NCI-H2107 (cell line): ENCODE measurements at regions not wholly inside any gene's neighbourhood (a gene's known extent, or its start where the extent isn't known, plus 50 kb on each side); places are given as distances from the start of the nearest gene placed in this dataset.

Experiments used
- DNase-seq: peaks from one replicate; lab custom pipeline; 2025; lab: John Stamatoyannopoulos, UW

DNA sequence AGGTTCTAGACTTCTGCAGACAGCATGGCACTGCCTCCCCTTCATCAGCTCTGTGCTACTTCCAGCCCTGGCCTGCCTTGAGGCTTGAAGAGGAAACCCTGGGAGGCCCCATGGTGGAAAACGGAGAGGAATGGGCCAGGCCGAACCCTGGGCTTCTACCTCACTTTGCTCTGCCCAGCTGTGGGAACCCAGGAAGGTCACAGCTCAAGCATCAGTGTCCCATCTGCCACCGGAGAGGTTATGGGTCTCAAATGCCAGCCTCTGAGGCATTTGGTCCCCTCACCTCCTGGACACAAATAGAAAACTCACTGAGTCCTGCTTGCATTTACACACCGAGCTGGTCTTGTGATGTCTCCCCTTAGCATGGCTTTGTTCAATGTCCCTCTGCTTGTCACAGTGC lies 80.1 kb upstream of the ALDH1B1 start:
- no peak for DNase-seq

DNA sequence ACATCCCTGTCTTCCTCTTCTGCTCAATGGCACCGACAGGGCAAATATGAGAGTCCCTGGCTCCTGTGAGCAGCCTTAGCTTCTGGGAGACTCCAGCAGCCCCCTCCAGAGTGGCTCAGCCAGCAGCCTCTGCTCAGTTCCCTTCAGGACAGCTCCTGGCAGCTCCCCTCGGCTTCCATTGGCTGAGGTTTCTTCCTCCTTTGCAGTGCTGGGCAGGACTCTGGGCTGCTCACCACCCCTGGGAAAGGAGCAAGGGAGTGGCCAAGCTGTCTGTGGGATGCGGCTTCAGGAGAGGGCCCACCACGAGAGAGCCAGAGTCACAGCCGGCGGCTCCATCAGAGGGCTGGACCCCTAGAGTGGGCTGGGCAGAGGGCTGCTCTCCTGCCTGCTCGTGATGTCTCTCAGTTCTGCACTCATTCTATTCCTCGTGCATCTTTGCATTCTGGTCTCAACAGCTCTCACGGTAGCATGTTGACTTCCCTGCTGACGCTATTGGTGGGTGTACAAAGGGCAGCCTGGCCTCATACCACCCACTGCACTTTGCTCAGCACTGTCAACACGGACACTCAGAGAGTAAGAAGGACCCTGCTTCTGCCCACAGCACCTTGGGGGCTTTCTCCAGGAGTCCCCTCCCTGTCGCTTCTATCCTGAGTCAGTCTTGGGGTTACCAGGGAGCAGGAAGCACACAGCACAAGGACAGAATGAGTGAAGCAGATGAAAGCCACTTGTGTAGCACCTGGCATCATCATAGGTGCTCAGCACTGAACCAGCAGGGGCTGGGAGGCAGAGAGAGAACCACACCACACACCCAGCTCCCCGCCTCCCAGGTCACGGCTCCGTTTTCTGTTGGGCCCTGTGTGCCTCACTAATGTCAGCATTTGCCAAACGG lies 80.9 kb upstream of the ALDH1B1 start:
- DNase-seq = no peak

DNA sequence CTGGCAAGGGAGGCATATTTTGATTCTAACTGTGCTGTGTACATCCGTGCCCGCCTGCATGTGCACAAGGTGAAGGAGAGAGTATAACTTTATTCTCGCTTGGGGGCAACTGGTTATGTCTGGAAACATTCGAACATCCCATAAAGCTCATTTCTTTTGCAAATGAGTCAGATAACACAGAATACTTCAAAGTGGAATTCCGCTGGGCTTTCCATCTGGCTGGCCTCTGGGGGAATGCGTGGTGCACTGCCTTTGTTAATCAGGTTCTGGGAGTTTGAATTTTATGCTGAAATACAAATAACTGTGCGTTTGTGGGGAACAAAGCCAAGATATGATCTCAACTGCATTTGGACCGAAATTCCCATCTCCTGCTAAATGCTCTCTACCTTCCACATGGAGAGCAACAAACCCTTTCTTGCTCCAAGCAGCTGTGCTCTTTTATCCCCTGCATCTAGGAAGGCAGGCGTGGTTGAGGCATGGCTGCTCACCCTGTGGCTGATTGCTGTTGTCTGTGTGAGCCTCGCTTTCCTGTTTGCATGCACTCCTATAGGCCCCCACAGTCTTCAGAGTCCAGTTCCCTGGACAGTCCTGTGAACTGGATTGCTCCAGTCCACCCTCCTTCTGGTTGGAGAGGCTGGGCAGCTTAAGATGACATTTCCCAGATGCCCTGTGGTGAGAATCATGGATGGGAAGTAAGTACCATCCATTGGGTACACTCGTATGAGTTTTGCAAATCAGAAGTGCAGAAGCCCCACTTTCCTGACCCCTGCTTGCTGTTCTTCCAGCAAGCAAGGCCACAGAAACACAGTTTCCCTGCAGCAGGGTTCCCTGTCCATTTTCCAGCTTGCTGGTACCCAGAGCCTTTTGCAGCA lies 82.9 kb upstream of the ALDH1B1 start:
- no peak for DNase-seq

DNA sequence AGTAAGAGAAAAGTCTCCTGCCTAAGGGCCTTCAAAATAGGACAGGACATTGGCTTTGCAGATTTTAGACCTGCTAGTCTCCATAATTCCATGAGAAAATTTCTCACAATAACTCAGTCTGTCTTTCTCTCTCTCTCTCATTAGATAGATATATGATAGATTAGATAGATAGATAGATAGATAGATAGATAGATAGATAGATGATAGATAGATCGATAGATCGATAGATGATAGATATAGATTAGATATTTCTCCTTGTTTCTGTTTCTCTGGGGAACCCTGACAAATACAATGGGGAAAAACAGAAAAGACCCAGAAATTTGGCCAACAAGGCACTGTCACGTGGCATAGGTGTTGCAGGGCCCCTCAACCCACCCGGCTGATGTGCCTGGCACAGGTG lies 84.4 kb upstream of the ALDH1B1 start:
- no peak for DNase-seq

DNA sequence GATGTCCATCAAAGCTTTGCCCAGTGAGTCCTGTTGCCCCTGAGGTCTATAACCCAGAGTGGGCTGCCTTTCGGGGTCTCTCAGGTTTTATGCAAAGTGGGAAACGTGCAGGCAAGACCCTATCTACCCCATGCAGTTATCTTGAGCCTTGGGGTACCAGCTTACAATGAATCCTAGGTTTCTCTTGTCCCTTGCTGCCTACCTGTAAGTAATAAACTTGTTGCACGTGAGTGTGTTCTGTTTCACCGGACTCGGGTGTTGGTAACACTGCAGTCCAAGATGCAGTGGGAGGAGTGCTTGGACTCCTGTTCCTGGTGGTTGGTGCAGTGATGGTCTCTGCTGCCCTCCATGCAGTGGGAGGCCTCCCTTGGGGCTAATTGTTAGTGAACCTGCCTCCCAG lies 85.6 kb upstream of the ALDH1B1 start:
- no peak for DNase-seq

DNA sequence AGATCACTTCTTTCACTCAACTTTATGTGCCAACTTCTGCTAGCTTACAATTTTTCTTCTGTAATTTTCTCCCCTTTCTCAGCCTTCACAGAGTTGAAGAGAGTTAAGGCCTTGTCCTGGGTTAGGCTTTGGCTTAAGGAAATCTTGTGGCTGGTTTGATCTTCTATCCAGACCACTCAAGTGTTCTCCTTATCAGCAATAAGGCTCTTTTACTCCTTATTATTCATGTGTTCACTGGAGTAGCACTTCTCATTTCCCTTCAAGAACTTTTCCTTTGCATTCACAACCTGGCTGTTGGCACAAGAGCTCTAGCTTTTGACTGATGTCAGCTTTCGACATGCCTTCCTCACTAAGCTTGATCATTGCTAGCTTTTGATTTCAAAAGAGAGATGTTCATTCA lies 86.9 kb upstream of the ALDH1B1 start:
- no peak for DNase-seq

DNA sequence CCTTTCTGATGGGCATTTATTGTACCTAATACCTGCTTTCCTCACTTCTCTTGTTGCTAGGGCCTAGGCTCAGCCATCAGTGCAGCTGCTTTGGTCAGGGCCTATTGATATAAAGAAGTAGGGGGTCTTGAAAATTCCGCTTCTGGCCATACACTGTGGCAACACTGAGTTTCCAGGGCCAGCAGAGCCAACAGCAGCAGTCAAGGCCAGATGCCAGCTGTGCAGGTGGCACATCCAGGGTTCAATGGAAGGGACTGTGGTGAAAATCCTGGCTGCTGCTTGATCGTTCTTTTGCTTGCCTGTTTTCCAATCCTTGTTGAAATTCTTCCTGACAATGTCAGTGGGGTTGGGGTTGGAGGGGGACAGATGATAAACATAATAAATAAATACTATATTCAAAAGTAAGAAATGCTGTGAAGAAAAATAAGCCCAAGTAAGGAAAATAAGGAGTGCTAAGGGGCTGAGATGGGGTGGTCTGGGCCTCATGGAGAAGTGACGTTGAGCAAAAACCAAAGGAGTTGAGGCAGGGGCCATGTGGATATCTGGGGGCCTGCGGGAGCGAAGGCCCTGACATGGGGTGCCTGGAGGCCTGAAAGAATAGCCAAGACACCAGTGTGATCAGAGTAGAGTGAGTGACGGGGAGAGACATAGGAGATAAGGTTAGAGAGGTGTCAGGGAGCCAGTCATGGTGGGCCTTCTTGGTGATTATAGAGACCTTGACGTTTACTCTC lies 91.0 kb upstream of the ALDH1B1 start:
- no peak for DNase-seq

DNA sequence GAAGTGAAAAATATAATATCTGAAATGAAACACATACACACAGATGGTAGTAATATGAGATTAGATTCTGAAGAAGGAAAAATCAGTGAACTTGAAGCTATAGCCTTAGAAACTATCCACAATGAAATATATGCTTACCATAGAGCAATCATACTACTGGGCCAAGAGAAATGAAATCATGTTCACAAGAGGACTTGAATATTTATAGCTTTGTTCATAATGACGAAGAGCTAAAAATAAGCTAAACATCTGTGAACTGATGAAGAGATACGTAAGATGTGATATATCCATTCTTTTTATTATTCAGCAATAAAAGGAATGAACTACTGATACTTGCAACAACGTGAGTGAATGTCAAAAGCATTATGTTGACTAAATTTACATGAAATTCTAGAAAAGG lies 92.6 kb upstream of the ALDH1B1 start:
- no peak for DNase-seq

DNA sequence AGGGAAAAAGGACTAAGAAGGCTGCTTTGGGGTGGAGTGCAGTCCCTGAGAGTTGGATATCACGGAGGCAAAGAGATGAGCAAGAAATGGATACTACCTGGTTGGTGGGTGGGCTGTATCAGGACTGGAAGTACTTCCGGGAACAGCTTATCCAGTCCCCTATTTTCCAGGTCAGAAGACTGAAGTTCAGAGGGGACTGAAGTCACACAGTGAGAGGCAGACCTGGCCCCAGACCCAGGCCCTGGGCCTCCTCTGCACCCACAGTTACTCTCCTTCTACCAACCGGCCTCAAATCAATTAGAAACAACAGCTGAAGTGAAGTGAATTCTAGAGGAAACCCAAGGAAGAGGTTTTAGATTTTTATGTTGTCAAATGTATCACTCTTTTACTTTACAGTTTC lies 93.6 kb upstream of the ALDH1B1 start:
- no peak for DNase-seq

DNA sequence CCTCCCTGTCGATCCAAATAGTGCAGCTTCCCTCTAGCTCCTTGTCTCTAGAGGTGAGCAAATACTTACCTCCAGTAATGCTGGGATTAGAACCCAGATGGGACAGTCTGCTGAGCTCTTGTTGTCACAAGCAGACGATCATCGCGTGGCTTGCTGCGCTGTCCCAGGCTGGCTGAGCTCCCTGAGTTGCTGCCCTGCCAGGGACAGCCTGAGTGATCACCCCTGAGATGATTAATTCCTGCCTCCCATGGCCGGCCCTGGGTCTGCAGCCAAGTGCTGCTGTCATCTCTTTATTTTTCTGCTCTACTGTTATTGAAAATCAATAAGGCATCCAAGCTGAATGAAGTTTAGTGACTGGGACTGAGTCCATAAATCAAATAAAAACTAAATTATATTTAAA lies 94.0 kb upstream of the ALDH1B1 start:
- DNase-seq = no peak

DNA sequence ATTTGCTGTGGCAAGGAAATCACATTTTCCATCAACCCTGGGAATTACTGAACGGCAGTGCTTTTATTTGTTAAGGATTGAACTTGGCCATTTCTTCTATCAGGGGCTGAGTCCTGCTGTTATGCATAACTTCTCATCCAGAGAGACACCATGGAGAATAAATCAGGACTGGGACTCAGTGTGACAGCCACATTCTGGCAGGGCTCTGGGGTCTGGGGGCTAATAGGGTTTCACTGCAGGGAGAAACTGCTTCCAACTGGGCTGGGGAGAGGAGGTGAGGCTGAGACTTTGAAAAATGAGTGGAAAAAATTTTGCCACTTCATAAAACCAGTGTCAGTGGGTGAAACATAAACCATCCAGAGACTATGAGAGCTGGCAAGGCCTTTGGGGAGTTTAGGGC lies 95.7 kb upstream of the ALDH1B1 start:
- DNase-seq = no peak

DNA sequence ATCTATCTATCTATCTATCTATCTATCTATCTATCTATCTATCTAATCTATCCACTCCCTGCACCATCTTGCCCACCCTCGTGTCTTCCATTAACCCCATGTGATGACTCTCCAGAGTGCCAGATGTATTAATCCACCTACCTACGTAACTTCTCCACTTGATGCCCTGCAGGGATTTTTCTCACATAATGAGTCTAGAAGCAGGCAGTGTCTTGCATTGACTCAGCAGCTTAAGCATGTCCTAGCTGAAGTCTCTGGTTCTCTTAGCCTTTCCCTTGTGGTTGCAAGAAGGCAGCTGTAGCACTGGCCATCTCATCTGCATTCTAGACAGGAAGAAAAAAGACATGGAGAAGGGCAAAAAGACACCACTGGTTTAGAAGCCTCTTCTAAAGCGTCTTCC lies 96.7 kb upstream of the ALDH1B1 start:
- DNase-seq = no peak

DNA sequence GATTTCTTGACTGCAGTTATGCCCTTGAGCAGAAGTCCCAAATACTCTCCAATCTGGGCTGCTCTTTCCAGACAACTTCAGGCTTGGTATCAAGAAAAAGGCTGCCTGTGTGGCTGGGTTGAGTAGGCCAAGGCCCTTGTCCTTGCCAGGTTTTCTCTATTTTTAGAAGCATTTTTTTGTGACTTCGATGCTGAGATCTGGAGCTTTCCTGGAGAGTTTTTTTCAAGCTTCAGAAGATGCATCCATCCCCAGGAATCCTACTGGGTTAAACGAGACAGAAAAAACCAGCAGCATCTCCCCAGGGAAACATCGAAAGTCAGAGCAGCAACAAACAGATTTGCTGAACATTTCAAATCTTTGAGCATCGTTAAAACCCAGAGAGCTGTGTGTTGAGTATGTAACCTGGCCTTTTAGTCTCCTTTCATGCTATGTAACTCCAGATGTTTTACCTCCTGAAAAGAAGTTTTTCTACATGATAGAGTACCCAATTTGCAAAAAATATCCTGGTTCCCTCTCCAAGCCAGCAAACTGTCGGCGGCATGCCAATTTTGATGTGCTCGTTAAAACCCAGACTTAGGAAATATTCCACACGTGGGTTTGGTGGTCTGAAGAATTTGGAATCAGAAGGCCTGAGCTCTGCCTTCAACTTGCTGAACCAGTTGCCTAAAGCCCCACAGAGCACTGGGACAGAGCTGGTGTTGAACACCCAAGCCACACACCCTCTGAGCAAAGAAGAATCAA lies 98.1 kb upstream of the ALDH1B1 start:
- DNase-seq = no peak

DNA sequence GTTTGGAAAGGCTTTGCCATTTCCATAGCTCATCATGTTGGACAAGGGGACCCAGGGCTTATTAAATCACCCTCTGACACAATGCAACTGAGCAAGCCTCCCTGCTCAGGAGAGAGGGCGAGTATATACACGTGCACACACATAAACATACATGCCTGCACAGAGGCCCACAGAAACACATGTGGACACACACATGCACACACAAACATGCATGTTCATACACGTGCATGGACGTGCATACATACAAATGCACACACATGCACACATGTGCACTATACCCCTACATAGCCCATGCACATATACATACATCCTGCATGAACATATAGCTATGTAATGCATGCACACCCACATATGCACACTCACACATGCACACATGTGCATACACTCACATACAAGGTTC lies 99.5 kb upstream of the ALDH1B1 start:
- no peak for DNase-seq

DNA sequence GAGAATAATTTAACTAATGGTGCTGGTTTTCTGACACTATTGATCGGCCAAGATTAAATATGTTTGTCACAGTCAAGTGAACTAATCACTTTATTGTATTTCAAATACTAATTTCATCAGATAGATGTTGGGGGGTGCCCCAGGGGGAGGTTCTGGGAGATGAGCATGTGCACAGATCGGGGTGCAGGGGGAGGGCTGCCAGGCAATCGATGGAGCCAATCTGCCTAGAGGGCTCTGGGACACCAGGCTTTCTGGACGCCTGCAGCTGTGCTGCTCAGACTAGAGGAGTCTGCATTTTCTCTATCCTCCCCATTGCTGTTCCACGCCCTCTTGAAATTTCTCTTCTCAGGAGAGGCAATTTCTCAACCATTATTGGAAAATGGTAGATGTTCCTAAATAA lies 100.0 kb upstream of the ALDH1B1 start:
- no peak for DNase-seq

DNA sequence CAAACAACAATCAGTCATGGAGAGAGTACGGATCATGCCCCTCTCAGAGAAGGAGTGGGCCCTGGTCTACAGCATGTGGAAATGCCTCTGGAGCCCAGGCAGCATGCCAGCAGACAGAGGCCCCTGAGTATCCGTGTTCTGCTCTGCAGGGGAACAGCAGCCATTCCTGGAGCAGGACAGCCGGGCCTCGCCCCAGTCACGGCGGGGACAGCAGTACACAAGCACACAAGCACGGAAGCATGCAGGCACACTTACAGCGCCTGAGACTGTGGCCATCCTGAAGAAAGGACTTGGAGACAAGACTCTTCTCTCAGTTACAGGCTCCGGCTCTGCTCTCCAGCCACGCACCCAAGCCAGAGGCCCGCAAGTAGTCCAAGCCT lies 102.6 kb upstream of the ALDH1B1 start:
- no peak for DNase-seq

DNA sequence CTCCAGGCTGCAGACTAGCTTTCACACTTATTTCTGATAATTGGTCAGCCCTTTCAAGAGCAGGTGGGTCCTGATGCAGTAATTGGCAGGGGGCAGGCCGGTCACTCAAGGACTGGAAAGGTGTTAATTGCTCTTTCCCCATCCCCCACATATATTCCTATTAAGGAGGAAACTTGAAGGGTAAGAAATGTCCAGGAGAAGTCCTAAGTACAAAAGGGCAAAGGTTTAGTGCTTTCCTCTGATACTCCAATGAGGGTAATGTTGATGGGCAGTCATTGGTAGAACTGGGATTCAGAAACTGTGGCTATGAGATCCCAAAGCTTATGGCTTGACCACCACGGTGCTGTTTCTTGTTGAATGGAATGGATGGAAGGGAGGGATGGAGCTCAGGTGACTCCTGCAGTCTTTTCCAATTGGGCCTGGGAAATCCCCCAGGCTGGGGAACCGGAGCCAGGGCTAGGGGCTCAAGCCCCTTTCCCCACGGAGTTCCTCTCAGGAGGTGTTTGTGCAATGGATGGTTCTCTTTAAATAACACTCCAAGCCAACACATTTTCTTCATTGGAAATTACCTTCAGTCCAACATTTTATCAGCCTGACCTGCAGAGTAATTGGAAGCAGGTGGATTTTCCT lies 103.2 kb upstream of the ALDH1B1 start:
- DNase-seq = no peak

DNA sequence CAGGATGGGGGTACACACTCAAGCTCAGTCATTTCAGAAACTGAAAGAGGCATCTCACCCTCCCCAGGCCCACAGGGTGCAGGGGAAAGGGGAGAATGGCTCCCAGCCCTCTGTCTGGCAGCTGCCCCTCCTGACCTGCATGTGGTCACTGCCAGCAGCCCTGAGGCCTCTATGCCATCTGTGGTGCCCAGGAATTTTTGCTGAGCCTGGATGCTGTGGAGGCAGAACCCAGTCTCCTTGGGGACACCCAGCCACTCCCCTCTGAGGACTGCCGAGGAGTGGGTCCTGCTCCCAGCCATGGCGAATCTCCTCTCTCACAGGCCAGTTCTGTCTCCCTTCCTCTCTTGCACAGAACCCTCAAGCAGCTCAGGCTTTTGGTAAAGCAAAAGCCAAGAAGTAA lies 104.0 kb upstream of the ALDH1B1 start:
- DNase-seq = no peak

DNA sequence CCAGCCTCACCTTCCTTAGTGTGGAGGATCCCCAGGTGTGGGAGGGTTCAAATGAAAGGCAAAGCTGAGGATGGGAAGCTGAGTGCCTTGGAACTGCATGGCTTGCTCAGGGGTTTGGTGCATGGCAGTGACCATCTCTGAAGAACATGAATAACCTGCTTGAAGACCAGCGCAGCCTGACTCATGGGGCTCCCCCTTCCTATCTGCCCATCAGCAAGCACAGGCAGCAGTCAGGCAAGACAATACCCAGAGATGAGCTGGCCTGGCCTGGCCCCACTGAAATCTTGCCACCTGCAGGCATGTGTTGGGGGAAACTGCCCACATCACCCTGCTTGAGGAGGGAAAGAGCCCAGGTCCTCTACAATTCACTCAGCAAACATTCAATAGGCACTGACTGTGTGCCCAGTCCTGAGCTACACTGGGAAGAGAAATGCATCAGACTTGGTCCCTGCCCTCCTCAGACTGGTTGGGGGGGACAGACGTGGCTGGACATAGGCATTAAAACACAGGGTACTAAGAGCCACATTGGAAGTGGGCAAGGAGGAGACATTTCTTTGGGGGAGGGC lies 105.0 kb upstream of the ALDH1B1 start:
- DNase-seq = no peak

DNA sequence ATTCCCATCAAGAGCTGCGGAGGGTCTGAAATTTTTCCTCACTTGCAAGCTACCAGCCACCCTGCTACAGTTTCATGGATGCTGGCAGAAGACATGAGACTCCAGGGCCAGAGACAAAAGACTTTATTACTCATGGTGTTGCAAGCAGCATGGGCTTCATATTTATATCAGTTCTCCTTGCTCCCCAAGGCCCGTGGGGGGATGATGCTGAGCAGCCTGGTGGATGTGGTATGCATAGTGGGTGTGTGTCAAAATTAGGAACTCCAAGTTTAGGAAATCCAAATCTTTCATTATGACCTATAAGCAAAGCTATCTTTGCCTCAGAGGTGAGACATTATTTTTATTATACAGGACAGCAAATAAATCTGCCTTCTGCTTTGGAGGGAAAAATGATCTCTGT lies 105.7 kb upstream of the ALDH1B1 start:
- DNase-seq = no peak

DNA sequence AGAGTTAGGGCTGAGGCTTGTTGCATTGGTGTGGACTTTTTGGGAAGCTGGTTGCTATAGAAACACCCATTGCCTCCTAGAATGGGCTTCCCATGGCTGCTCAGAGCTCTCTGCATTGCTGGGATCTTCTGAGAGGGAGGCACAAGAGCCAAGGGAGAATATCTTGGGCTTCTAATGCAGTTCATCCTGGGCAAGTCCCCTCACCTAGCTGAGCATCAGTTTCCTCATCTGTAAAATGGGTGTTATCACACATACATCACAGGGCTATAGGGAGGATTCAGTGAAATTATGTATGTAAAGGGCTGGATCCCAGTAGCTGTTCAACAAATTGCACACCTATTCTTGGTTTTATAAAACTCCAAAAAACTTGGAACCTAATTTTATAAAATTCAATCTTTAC lies 106.1 kb upstream of the ALDH1B1 start:
- no peak for DNase-seq
